Heart left ventricle (tissue), 16 donors: ENCODE measurements at regions not wholly inside any gene's neighbourhood (a gene's known extent, or its start where the extent isn't known, plus 50 kb on each side); places are given as distances from the start of the nearest gene placed in this dataset.

Source experiments
- ATAC-seq, 4 donors: fragments of 200-7000 bp; cut with Tn5 transposase; one replicate each; pipeline ENCODE4 v1.9.1; 2020 to 2022; ENCODE audit warnings: moderate library complexity in 4 of 4, mild to moderate bottlenecking in 3 of 4, moderate number of reproducible peaks in 1 of 4
- DNase-seq, 5 donors: peaks; one replicate each; pipeline ENCODE4 v3.0.0-alpha.2; 2020
- H3K27ac ChIP-seq, 12 donors: fragments of 200-600 bp; sonication (generic) in 4 of 12; one replicate each; pipeline versions ENCODE4 v1.5.0 to v1.8.0; 2016 to 2022; ENCODE audit warnings: mild to moderate bottlenecking in 2 of 12
- H3K27me3 ChIP-seq, 9 donors: fragments of 200-600 bp; sonication (generic) in 2 of 9; one replicate each; pipeline versions ENCODE4 v1.5.1 to v1.8.0; 2016 to 2022; ENCODE audit warnings: mild to moderate bottlenecking in 3 of 9
- H3K36me3 ChIP-seq, 9 donors: fragments of 200-600 bp; sonication (generic) in 2 of 9; one replicate each; pipeline versions ENCODE4 v1.5.0 to v1.8.0; 2018 to 2022; ENCODE audit warnings: mild to moderate bottlenecking in 2 of 9
- H3K4me1 ChIP-seq, 12 donors: fragments of 200-600 bp; sonication (generic) in 4 of 12; one replicate each; pipeline versions ENCODE4 v1.5.0 to v1.8.0; 2016 to 2022; ENCODE audit warnings: mild to moderate bottlenecking in 3 of 12
- H3K4me3 ChIP-seq, 12 donors: fragments of 200-600 bp; sonication (generic) in 4 of 12; one replicate each; pipeline versions ENCODE4 v1.5.0 to v1.8.0; 2017 to 2022; ENCODE audit warnings: mild to moderate bottlenecking in 9 of 12, moderate library complexity in 4 of 12
- H3K9me3 ChIP-seq, 12 donors: fragments of 200-600 bp; sonication (generic) in 4 of 12; one replicate each; pipeline versions ENCODE4 v1.5.0 to v1.8.0; 2016 to 2022; ENCODE audit warnings: mild to moderate bottlenecking in 1 of 12
- POLR2A ChIP-seq, 2 donors: fragments of 450-650 bp; IDR thresholded peaks; one replicate each; pipeline ENCODE4 v1.6.1; 2017; ENCODE audit warnings: antibody characterized with exemption in 2 of 2, mild to moderate bottlenecking in 2 of 2, moderate library complexity in 2 of 2
- WGBS, 4 donors: extraction: QIAGEN DNeasy Blood & Tissue Kit in 2 of 4; methylation state at CpG; one replicate each; pipeline versions ENCODE4 v1.1.5 to v1.1.7; 2013 to 2018; 5-methylcytosine and 5-hydroxymethylcytosine counted together
- intact Hi-C, 10 donors: fragments of 100-400 bp; cut with DNase I; formaldehyde crosslinking; loops; one replicate each; pipeline versions ENCODE4 v1.11.1 to v1.14.2; 2022
- TF ChIP-seq, protein P1 (sequence below), 12 donors: fragments of 200-600 bp; sonication (generic) in 4 of 12; IDR thresholded peaks; one replicate each; pipeline versions ENCODE4 v1.5.0 to v1.8.0; 2018 to 2022; ENCODE audit warnings: antibody characterized with exemption in 12 of 12, mild to moderate bottlenecking in 5 of 12
- donor health status: ischemic (EF 13 %, LVEDD 7.1; RV severe dilation, severe dysfunction).
- donor health status: healthy with polysubstance abuse.
- donor health status: DM: no; HTN: yes; CAD: no.
- donor health status: DM: no; HTN: no; CAD: no.
- donor health status: ischemic (EF 25% LVEDD 6.9; RV normal size, moderate dysfunction).
- donor health status: ischemic (EF 25% LVEDD 5.7; RV mildly dilated, moderate dysfunction).
- donor health status: healthy.
- donor health status: DM: yes; HTN: yes; CAD: no.
- donor health status: ischemic (EF 35%, LVEDD 5.7; RV mildly dilated, moderate dysfunction).
- donor health status: nonischemic (EF 11% LVEDD 7.7; RV severe dilation, severe dysfunction).
- donor health status: DM: yes; HTN: yes; CAD: no.
- donor health status: PGD.
- donor health status: ischemic (EF 29% LVEDD 5.4; RV normal size, mild dysfunction).
- donor health status: nonischemic (EF 23%, LVEDD 6.1; RV moderate dilation, normal function).

DNA sequence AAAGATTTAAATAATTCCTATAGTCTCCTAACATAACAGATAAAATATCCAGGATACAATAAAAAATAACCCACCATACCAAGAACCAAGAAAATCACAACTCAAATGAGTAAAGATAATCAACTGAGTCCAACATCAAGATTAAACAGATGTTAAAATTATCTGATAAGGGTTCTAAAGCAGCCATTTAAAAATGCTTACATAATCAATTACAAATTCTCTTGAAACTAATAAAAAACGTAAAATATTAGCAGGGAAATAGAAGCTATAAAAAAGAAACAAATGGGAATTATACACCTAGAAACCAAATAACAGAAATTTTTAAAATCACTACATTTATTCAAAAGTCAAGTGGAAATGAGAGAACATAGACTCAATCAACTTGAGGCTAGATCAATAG lies 297.7 kb upstream of the RAB6C start:
- no peaks in the 10 kb centered on the region for H3K36me3 ChIP-seq
- DNase-seq (no peak), ATAC-seq (no peak)
- H3K9me3 ChIP-seq: no peaks in the 10 kb centered on the region
- no peak overlapping the region for H3K4me3 ChIP-seq
- 69 to 86% (median 75%) methylated on average over 1 of the region's 1 CpG for WGBS, 4 donors
- no peaks in the 10 kb centered on the region for H3K4me1 ChIP-seq
- TF ChIP-seq POLR2A (IDR thresholded peaks at IDR 0.05): no peak
- TF ChIP-seq, protein P1, sequence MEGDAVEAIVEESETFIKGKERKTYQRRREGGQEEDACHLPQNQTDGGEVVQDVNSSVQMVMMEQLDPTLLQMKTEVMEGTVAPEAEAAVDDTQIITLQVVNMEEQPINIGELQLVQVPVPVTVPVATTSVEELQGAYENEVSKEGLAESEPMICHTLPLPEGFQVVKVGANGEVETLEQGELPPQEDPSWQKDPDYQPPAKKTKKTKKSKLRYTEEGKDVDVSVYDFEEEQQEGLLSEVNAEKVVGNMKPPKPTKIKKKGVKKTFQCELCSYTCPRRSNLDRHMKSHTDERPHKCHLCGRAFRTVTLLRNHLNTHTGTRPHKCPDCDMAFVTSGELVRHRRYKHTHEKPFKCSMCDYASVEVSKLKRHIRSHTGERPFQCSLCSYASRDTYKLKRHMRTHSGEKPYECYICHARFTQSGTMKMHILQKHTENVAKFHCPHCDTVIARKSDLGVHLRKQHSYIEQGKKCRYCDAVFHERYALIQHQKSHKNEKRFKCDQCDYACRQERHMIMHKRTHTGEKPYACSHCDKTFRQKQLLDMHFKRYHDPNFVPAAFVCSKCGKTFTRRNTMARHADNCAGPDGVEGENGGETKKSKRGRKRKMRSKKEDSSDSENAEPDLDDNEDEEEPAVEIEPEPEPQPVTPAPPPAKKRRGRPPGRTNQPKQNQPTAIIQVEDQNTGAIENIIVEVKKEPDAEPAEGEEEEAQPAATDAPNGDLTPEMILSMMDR (IDR thresholded peaks at IDR 0.05): no peak
- H3K27ac ChIP-seq: no peak overlapping the region
- peaks cover 0 to 4% (median 0%) of the 10 kb centered on the region in 9 donors for H3K27me3 ChIP-seq
- intact Hi-C loops: no loop called here

DNA sequence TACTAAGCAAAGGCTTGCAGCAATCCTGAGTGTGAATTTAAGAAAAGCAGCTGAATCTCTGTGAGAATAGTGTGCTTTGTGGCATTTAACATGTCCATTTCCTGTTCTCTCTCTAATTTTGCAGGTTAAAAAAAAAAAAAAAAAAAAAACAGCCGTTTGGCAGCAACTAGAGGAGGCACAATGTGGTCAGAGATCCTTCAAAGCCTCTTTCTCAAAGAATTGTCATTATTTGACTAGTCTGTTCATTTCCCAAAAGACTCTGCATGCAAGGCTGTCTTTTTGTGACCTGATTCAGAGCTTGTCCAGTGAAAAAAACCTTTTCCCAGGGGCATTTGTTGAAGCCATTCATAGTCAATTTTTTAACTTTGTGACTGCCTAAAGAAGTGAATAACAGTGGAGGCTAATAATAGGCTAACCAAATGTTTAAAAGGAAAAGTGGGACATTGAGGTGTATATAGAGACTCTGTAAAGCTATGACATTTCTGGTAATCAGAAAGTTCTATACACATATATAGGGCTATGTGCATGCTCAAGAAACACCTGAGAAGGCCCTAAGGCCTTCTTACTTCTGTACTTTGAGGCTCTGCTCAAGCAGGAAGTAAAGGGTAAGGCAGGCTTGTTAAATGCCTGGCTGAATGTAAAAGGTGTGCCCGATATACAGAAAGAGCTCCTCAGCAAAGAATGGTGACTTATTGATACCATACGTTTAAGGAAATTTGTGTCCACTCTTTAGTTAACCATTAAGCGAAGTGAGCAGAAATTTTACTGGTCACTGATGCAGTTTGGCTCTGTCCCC lies 289.6 kb upstream of the RAB6C start:
- H3K27me3 ChIP-seq: peaks cover 0 to 4% (median 0%) of the 10 kb centered on the region in 9 donors
- TF ChIP-seq, protein P1 (IDR thresholded peaks at IDR 0.05): no peak
- TF ChIP-seq POLR2A (IDR thresholded peaks at IDR 0.05): no peak
- peaks cover 0 to 32% (median 7%) of the 10 kb centered on the region in 12 donors for H3K9me3 ChIP-seq
- H3K4me3 ChIP-seq: no peak overlapping the region
- no peaks in the 10 kb centered on the region for H3K36me3 ChIP-seq
- H3K4me1 ChIP-seq: no peaks in the 10 kb centered on the region
- 74 to 79% (median 79%) methylated on average over 4 of the region's 4 CpGs for WGBS, 4 donors
- DNase-seq (no peak), ATAC-seq (no peak)
- no peak overlapping the region for H3K27ac ChIP-seq
- intact Hi-C loops: no loop called here

DNA sequence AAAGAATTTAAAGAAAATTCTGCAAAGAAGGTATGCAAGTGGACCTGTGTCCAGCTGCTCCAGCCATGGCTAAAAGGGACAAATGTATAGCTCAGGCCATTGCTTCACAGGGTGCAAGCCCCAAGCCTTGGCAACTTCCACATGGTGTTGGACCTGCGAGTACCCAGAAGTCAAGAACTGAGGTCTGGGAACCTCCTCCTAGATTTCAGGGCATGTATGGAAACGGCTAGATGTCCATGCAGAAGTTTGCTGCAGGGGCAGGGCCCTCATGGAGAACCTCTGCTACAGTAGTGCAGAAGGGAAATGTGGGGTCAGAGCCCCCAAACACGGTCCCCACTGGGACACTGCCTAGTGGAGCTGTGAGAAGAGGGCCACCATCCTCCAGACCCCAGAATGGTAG lies 284.0 kb upstream of the RAB6C start:
- WGBS, 4 donors: 76 to 83% (median 80%) methylated on average over 3 of the region's 3 CpGs
- no peak for ATAC-seq
- H3K4me3 ChIP-seq: no peak overlapping the region
- H3K36me3 ChIP-seq: no peaks in the 10 kb centered on the region
- TF ChIP-seq POLR2A (IDR thresholded peaks at IDR 0.05): no peak
- TF ChIP-seq, protein P1 (IDR thresholded peaks at IDR 0.05): no peak
- H3K4me1 ChIP-seq: no peaks in the 10 kb centered on the region
- no peak overlapping the region for H3K27ac ChIP-seq
- peaks cover 0 to 30% (median 4%) of the 10 kb centered on the region in 12 donors for H3K9me3 ChIP-seq
- H3K27me3 ChIP-seq: peaks cover 0 to 4% (median 0%) of the 10 kb centered on the region in 9 donors
- no peak for DNase-seq
- intact Hi-C loops: no loop called here

DNA sequence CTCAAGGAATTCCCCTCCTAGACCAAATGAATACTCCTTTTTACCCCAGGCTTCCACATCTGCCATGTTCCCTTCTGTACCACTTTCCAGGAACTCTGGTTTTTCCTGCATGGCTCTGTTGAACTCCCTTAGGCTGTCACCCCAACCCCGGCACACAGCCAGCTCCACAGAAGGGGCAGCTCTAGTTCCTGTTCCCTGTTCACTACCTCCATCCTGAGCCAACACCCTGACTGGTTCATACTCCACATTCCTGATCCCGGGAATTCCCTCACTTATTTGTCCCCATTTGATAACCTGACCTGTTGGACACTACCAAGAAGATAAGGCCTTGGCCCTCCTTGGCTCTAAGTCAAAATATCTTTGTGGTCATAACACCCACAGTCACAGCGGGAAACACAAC lies 280.9 kb upstream of the RAB6C start:
- no peaks in the 10 kb centered on the region for H3K4me1 ChIP-seq
- no peak overlapping the region for H3K4me3 ChIP-seq
- no peak overlapping the region for H3K27ac ChIP-seq
- 44 to 53% (median 49%) methylated on average over 3 of the region's 3 CpGs for WGBS, 4 donors
- ATAC-seq: no peak
- no peaks in the 10 kb centered on the region for H3K36me3 ChIP-seq
- intact Hi-C loops: no loop called here
- H3K9me3 ChIP-seq: peaks cover 0 to 2% (median 0%) of the 10 kb centered on the region in 12 donors
- TF ChIP-seq, protein P1 (IDR thresholded peaks at IDR 0.05): no peak
- no peak for TF ChIP-seq POLR2A (IDR thresholded peaks at IDR 0.05)
- no peak for DNase-seq
- H3K27me3 ChIP-seq: no peaks in the 10 kb centered on the region
